OCI-LY1 (cell line): ENCODE measurements at regions not wholly inside any gene's neighbourhood (a gene's known extent, or its start where the extent isn't known, plus 50 kb on each side); places are given as distances from the start of the nearest gene placed in this dataset.

Source experiments
- EZH2 ChIP-seq: fragments of 200-600 bp; sonication (generic), shearing (Covaris generic); IDR thresholded peaks from 2 replicates; pipeline ENCODE4 v1.8.0; 2017; ENCODE audit warnings: borderline replicate concordance, mixed run types, mild to moderate bottlenecking, antibody characterized with exemption, low read length, moderate library complexity, mixed read lengths
- TF ChIP-seq, protein P1 (sequence below): fragments of 200-600 bp; sonication (generic), shearing (Covaris generic); IDR thresholded peaks from 2 replicates; pipeline ENCODE4 v1.5.1; 2017; ENCODE audit warnings: mild to moderate bottlenecking, antibody characterized with exemption, low read length, moderate library complexity, mixed read lengths

DNA sequence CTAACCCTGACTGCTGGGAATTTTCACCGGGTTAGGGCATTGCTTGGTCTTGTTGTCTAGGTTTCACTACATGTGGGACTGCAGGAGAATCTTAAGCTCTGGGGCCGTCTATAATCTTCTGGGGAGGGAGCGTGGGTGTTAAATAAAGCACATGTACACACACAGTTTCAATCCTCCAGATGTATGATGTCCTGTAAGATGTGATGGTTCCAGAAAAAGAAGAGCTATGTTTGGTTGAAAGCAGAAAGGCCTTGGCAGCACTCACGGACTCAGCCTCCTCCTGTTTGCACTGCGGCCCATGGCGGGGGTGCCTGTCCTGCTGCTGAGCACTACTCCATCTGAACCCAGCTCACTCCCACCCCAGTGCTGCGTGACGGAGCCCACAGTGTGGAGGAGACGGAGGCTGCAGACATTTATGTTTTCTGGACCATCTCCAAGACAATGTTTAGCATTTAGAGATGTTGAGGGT is 343.5 kb downstream of the TEX29 start:
- TF ChIP-seq, protein P1, sequence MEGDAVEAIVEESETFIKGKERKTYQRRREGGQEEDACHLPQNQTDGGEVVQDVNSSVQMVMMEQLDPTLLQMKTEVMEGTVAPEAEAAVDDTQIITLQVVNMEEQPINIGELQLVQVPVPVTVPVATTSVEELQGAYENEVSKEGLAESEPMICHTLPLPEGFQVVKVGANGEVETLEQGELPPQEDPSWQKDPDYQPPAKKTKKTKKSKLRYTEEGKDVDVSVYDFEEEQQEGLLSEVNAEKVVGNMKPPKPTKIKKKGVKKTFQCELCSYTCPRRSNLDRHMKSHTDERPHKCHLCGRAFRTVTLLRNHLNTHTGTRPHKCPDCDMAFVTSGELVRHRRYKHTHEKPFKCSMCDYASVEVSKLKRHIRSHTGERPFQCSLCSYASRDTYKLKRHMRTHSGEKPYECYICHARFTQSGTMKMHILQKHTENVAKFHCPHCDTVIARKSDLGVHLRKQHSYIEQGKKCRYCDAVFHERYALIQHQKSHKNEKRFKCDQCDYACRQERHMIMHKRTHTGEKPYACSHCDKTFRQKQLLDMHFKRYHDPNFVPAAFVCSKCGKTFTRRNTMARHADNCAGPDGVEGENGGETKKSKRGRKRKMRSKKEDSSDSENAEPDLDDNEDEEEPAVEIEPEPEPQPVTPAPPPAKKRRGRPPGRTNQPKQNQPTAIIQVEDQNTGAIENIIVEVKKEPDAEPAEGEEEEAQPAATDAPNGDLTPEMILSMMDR = no peak
- no peak for TF ChIP-seq EZH2
